CD4-positive, alpha-beta T cell treated with Interleukin-21 for 1 hour (primary cell): ENCODE measurements at regions not wholly inside any gene's neighbourhood (a gene's known extent, or its start where the extent isn't known, plus 50 kb on each side); places are given as distances from the start of the nearest gene placed in this dataset.
"Not testable (repeated sequence)": the region's sequence is repeated elsewhere in the genome, so short reads cannot be mapped to it uniquely, and the experiment has no call there.

ENCODE experiments used
- DNase-seq: peaks from one replicate; pipeline ENCODE4 v3.0.0-alpha.2; 2020

DNA sequence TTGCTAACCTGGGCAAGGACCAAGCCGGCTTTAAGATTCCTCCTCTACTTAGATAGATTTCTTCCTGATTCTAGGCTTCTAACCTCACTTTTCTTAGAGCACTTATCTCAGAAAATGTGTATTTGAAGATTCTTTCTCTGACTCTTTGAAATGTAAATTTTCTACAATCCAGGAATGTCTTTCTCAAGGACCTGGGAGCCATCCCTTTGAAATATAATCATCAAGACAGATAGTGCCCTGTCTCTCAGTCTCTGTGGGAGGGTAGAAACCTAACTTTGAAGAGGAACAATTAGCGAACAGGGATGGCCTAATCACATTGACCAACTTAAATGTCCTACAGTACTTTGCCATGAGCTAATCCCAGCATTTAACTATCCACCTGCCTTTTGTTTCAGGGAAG is 1646.0 kb downstream of the PCDH9 start:
- no peak for DNase-seq

GRCh38 chr13:65582160-65582559 is 1648.0 kb downstream of the PCDH9 start:
- no peak for DNase-seq

DNA sequence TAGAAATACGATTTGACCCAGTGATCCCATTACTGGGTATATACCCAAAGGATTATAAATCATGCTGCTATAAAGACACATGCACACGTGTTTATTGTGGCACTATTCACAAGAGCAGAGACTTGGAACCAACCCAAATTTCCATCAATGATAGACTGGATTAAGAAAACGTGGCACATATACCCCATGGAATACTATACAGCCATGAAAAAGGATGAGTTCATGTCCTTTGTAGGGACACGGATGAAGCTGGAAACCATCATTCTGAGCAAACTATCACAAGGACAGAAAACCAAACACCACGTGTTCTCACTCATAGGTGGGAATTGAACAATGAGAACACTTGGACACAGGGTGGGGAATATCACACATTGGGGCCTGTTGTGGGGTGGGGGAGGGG is 1665.6 kb downstream of the PCDH9 start:
- DNase-seq = not testable (repeated sequence)

GRCh38 chr13:65562305-65562704 is 1667.8 kb downstream of the PCDH9 start:
- no peak for DNase-seq

DNA sequence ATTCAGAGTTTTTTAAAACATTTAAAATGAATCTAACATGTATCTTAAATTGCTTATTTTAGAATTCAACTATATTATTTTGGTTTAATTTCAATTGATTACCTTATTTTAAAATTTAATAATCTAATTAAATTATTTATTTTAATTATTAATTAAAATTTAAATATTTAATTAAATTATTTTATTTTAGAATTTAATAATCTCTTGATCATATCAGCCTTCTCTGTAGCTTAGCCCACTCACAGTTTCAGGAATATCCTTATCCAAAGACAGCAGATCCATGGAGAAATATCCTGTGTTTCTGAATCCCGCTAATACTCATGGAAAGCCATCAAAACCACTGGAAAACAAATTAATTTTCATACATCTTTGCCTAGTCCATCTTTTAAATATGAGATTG is 1669.2 kb downstream of the PCDH9 start:
- DNase-seq = no peak

- no peak for DNase-seq
Measured at GRCh38 chr13:65555962-65556361, 1674.2 kb downstream of the PCDH9 start.

- no peak for DNase-seq
Measured at GRCh38 chr13:65553096-65553727, 1676.9 kb downstream of the PCDH9 start.

DNA sequence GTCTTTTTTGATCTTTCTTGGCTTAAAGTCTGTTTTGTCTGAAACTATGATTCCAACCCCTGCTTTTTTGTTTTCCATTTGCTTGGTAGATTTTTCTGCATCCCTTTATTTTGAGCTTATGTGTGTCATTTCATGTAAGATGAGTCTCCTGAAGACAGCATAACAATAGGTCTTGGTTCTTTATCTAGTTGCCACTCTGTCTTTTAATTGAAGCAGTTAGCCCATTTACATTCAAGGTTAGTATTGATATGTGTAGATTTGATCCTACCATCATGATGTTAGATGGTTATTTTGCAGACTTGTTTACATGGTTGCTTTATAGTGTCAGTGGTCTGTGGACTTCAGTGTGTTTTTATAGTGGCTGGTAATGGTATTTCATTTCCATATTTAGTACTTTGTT is 1678.9 kb downstream of the PCDH9 start:
- DNase-seq = no peak

DNA sequence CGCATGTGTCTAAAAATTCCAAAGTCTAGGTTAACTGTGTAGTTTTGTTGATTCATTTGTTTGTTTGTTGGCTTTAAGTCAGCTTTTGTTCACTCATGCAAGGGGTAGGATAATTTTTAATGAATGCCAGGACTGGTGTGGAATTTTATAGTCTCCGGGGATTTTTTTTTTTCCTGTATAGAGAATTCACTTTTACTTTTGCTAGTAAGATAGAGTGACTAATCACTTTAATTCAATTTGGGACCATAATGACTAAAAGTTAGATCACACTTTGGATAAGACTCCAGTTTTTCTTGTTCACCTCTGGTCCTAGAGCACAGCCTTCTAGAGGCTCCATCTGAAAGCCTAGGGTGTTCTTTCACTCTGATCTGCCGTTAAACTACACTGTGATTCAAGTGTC is 1690.0 kb downstream of the PCDH9 start:
- DNase-seq = no peak

DNA sequence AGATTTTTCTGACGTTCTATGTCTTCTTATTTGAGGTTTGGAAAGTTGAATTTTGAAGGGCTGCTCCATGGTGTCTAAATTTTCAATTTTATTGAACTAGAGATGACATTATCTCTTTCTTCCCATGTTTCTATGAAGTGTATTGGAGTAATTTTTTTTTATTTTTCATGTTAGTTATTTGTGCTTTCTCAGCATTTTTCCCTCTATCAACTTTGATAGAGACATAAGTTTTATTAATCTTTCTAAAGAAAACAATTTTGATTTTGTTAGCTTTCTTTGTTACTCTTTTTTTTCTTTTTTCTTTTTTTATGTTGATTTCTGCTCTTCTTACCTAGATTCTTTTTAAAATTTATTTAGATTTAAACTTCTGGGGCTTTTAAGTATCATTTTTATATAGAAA is 1694.8 kb downstream of the PCDH9 start:
- no peak for DNase-seq

GRCh38 chr13:65532231-65532630 is 1697.9 kb downstream of the PCDH9 start:
- no peak for DNase-seq

GRCh38 chr13:65530688-65531087 is 1699.4 kb downstream of the PCDH9 start:
- no peak for DNase-seq

- no peak for DNase-seq
Measured at GRCh38 chr13:65529541-65529940, 1700.6 kb downstream of the PCDH9 start.

GRCh38 chr13:65508745-65509144 is 1721.4 kb downstream of the PCDH9 start:
- DNase-seq = no peak

- no peak for DNase-seq
Measured at GRCh38 chr13:65508338-65508737, 1721.8 kb downstream of the PCDH9 start.

DNA sequence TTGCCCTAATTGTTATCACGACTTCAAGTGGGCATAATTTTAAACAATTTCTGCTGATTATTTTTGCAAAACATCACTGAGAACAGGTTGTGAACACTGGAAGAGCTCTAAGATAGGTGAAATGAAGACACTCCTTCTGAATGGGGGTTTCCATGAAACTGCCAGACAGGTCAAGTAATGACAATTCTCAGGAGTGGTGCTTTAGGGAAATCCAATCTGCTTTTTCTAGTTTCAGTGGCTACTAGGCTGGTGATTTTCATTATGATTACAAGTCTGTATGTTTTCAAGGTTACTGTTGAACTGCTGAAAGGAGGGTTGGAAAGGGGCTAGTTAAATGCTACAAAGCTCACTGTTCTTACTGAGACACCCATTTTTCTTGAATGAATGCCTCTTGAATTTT is 1724.2 kb downstream of the PCDH9 start:
- no peak for DNase-seq

DNA sequence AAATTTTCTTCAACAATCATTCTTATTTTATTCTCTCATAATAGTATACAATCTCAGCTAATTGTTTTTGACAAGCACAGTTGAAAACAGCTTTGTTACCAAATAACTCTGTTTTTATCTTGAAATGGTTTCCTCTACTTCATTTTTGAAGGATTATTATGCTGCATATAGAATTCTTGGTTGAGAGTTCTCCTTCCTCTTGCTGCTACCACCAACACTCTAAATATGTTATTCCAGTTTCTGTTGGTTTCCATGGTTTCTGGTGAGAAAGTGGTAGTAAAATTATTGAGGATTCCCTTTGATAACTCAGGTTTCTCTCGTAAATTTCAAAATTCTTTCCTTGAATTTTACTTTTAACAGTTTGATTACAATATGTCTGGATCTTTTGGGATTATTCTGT is 1725.9 kb downstream of the PCDH9 start:
- DNase-seq = no peak

GRCh38 chr13:65500481-65500880 is 1729.7 kb downstream of the PCDH9 start:
- no peak for DNase-seq

DNA sequence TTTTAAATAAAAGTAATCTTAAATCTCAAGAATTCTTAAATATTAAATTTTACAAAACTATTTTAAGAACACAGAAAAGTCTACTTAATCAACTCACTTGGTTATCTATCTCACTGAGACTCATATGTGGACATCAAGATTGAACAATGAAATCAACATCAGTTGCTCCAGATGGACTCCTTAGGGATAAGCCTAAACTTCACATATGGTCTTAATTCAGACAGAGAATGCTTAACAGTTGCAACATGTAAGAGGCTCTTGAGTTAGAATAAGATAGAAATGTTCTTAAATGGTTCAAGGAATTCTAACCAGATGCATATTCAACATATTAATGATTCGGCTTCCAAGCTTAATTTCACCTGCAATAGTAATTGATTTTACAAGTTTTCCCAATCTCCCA is 1730.9 kb downstream of the PCDH9 start:
- no peak for DNase-seq

- no peak for DNase-seq
Measured at GRCh38 chr13:65497265-65497664, 1732.9 kb downstream of the PCDH9 start.

DNA sequence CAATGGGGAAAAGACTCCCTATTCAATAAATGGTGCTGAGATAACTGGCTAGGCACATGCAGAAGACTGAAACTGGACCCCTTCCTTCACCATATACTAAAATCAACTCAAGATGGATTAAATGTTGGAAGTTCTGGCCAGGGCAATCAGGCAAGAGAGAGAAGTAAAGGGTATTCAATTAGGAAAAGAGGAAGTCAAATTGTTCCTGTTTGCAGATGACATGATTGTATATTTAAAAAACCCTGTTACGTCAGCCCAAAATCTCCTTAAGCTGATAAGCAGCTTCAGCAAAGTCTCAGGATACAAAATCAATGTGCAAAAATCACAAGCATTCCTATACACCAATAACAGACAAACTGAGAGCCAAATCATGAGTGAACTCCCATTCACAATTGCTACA is 1739.4 kb downstream of the PCDH9 start:
- not testable (repeated sequence) for DNase-seq

- DNase-seq = no peak
Measured at GRCh38 chr13:65488606-65489005, 1741.5 kb downstream of the PCDH9 start.

GRCh38 chr13:65479692-65480091 is 1750.4 kb downstream of the PCDH9 start:
- no peak for DNase-seq

DNA sequence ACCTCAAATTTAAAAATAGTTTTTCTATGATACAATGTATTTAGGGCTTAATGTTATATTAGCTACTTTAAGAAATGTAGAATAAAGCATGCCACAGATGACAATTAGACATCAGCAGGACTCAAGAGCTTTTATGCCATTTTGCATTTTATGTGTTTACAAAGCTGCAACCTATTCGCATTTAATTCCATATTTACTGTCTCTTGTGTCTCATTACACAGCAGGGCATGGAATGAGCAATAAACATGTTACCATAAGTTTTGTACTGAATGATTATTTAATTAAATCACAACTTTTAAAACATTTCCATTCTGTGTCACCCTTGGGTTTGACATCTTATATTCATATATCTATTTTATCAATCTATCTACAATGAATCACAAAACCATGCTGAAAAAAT is 1756.9 kb downstream of the PCDH9 start:
- no peak for DNase-seq

- no peak for DNase-seq
Measured at GRCh38 chr13:65472336-65472735, 1757.8 kb downstream of the PCDH9 start.

GRCh38 chr13:65470781-65471180 is 1759.4 kb downstream of the PCDH9 start:
- no peak for DNase-seq
